ENCODE measurements at regions not wholly inside any gene's neighbourhood (a gene's known extent, or its start where the extent isn't known, plus 50 kb on each side); places are given as distances from the start of the nearest gene placed in this dataset.

- CTCF ChIA-PET, result no interaction called here
- H3K27me3 Mint-ChIP-seq (ENCODE audit: low read depth), result no peaks in the 10 kb centered on the region
- no peak overlapping the region for H3K27ac Mint-ChIP-seq
- no peaks in the 10 kb centered on the region for H3K4me1 Mint-ChIP-seq
- H3K9me3 Mint-ChIP-seq, result peaks cover 10% of the 10 kb centered on the region
- ATAC-seq (no peak), DNase-seq (ENCODE audit: low spot score) (no peak)
- H3K36me3 Mint-ChIP-seq, result peaks cover 2% of the 10 kb centered on the region; the same call in 1 of the 2 replicates
- TF ChIP-seq AR (CRISPR knock-in tag; IDR thresholded peaks at IDR 0.05), result no peak
- POLR2A ChIA-PET, result no interaction called here
- H3K4me3 Mint-ChIP-seq, result no peak overlapping the region
Observed at GRCh38 chr2:34004936-34005335, 405.8 kb upstream of the FAM98A start.

- H3K27me3 Mint-ChIP-seq (ENCODE audit: low read depth), result no peaks in the 10 kb centered on the region
- no peak overlapping the region for H3K27ac Mint-ChIP-seq
- TF ChIP-seq ZNF532 (CRISPR knock-in tag; IDR thresholded peaks at IDR 0.05; ENCODE audit: borderline replicate concordance) (no peak), USF2 (CRISPR knock-in tag; IDR thresholded peaks at IDR 0.05) (no peak), ZNF512 (CRISPR knock-in tag; IDR thresholded peaks at IDR 0.05; ENCODE audit: borderline replicate concordance) (no peak), SMAD3 (CRISPR knock-in tag; IDR thresholded peaks at IDR 0.05; ENCODE audit: borderline replicate concordance) (no peak), FOXP4 (CRISPR knock-in tag; IDR thresholded peaks at IDR 0.05) (no peak), CREB1 (CRISPR knock-in tag; IDR thresholded peaks at IDR 0.05) (no peak), ATF2 (CRISPR knock-in tag; IDR thresholded peaks at IDR 0.05; ENCODE audit: borderline replicate concordance, low read depth) (no peak), ETV6 (CRISPR knock-in tag; IDR thresholded peaks at IDR 0.05) (no peak), CTCF (IDR thresholded peaks at IDR 0.05) (no peak)
- 0 out of 2 replicates have a peak, but pooled peaks cover 2% of the 10 kb centered on the region for H3K36me3 Mint-ChIP-seq
- CTCF ChIA-PET, result interaction anchor here (1.1 kb wide), 1 partner anchor 9 kb away, joined by 3 read pairs; no protein-coding TSS in a partner anchor
- H3K9me3 Mint-ChIP-seq, result peaks cover 6% of the 10 kb centered on the region
- H3K4me1 Mint-ChIP-seq, result no peaks in the 10 kb centered on the region
- DNase-seq (ENCODE audit: low spot score), result no peak
- no peak overlapping the region for H3K4me3 Mint-ChIP-seq
- POLR2A ChIA-PET, result no interaction called here
- ATAC-seq, result no peak
Observed at GRCh38 chr2:34003795-34004194, 404.7 kb upstream of the FAM98A start.

All from WTC11 (cell line).